Activated CD4-positive, alpha-beta memory T cell treated with anti-CD3 and anti-CD28 coated beads for 36 hours (primary cell): ENCODE measurements at regions not wholly inside any gene's neighbourhood (a gene's known extent, or its start where the extent isn't known, plus 50 kb on each side); places are given as distances from the start of the nearest gene placed in this dataset.

Source experiments
- CTCF ChIA-PET: fragments of 350-600 bp; sonication (Branson Sonifier 250); formaldehyde crosslinking; loops from one replicate; lab custom pipeline; 2021; ENCODE audit warnings: antibody characterized with exemption, inconsistent platforms; lab: Charles Lee
- POLR2A ChIA-PET: fragments of 350-600 bp; sonication (Branson Sonifier 250); formaldehyde crosslinking; loops from one replicate; lab custom pipeline; 2021; ENCODE audit warnings: antibody characterized with exemption; lab: Charles Lee
- DNase-seq: peaks from one replicate; pipeline ENCODE4 v3.0.0-alpha.2; 2020
- H3K27ac Mint-ChIP-seq: one replicate; pipeline ENCODE4 v1.8.0; 2021; ENCODE audit warnings: mixed read lengths
- H3K27me3 Mint-ChIP-seq: one replicate; pipeline ENCODE4 v1.8.0; 2021; ENCODE audit warnings: mixed read lengths
- H3K36me3 Mint-ChIP-seq: one replicate; pipeline ENCODE4 v1.8.0; 2021; ENCODE audit warnings: mixed read lengths
- H3K4me1 Mint-ChIP-seq: one replicate; pipeline ENCODE4 v1.8.0; 2021; ENCODE audit warnings: low read depth, mixed read lengths
- H3K4me3 Mint-ChIP-seq: one replicate; pipeline ENCODE4 v1.8.0; 2021; ENCODE audit warnings: mild to moderate bottlenecking, mixed read lengths
- H3K9me3 Mint-ChIP-seq: one replicate; pipeline ENCODE4 v1.8.0; 2021; ENCODE audit warnings: mixed read lengths
- intact Hi-C: fragments of 100-400 bp; cut with micrococcal nuclease; formaldehyde crosslinking; loops from one replicate; pipeline ENCODE4 v1.15.1; 2023

DNA sequence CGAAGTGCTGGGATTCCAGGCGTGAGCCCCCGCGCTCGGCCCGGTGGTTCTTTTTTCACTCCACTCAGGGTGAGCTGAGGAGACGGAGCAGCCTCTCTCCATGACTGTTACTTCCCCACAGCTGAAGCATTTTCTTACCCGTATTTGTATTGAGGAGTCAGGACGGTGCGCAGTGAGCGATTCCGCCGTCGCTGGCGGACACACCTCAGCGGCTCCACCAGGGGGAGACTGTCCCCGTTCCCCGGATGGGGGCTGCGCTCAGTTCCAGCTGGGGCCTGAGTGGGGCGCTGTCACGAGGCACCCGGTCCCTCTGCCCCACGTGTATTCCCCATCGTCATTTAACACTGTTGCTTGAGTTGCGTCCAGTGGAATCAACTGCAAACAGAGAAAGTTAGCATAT, 844.0 kb upstream of the FRG1 start:
- intact Hi-C loops = no loop called here
- H3K4me1 Mint-ChIP-seq = no peaks in the 10 kb centered on the region
- no peaks in the 10 kb centered on the region for H3K36me3 Mint-ChIP-seq
- no peak overlapping the region for H3K4me3 Mint-ChIP-seq
- POLR2A ChIA-PET = no interaction called here
- peaks cover 16% of the 10 kb centered on the region for H3K9me3 Mint-ChIP-seq
- no peaks in the 10 kb centered on the region for H3K27me3 Mint-ChIP-seq
- CTCF ChIA-PET = interaction anchor here (0.5 kb wide), 1 partner anchor 12 kb away, joined by 3 read pairs; no protein-coding TSS in a partner anchor
- no peak for DNase-seq
- H3K27ac Mint-ChIP-seq = no peak overlapping the region

DNA sequence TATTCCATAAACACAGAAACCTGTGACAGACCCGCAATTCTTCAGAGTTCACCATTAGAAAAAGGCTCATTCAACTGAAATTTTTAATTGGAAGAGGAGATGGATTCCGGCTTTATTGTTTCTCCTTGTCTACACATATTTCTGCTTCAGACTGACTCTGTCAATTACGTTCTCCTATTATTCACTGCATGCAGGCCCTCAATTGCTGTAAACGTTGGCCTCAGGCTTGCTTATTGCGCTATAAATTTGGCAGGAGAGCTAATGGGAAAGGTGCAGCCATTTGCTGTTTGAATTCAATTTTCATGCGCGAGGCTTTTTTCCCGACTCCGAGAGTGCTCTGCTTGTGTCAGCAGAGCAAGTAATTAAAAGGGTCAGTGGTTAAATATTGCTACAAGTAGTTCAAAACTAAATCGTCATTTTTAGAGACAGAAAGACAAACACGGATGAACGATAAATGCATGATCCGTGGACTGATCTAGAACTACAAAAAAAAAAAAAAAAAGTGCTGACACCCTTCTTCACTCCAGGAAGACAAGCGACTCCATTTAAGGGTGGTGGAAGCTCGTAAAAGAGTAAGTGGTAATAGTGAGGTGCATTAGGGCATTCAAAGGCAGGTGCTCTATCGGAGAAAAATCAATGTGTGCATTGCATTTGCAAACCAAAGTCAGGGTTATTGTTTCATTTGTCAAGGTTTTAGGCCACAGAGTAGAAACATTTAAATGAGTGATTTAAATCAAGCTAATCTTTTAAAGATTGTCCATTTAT, 841.6 kb upstream of the FRG1 start:
- no peaks in the 10 kb centered on the region for H3K4me1 Mint-ChIP-seq
- POLR2A ChIA-PET = no interaction called here
- H3K27me3 Mint-ChIP-seq = no peaks in the 10 kb centered on the region
- H3K4me3 Mint-ChIP-seq = no peak overlapping the region
- no peaks in the 10 kb centered on the region for H3K36me3 Mint-ChIP-seq
- CTCF ChIA-PET = no interaction called here
- intact Hi-C loops = no loop called here
- peaks cover 12% of the 10 kb centered on the region for H3K9me3 Mint-ChIP-seq
- H3K27ac Mint-ChIP-seq = no peak overlapping the region
- DNase-seq = no peak

GRCh38 chr4:189113389-189113888, 827.2 kb upstream of the FRG1 start:
- Mint-ChIP-seq H3K9me3 (peaks cover 2% of the 10 kb centered on the region), H3K4me3 (no peak overlapping the region), H3K27me3 (no peaks in the 10 kb centered on the region), H3K36me3 (no peaks in the 10 kb centered on the region), H3K27ac (no peak overlapping the region), H3K4me1 (no peaks in the 10 kb centered on the region)
- intact Hi-C loops = no loop called here
- POLR2A ChIA-PET = no interaction called here
- CTCF ChIA-PET = no interaction called here
- DNase-seq = no peak

GRCh38 chr4:189117426-189117825, 823.2 kb upstream of the FRG1 start:
- intact Hi-C loops = no loop called here
- no peak overlapping the region for H3K4me3 Mint-ChIP-seq
- H3K9me3 Mint-ChIP-seq = peaks cover 25% of the 10 kb centered on the region
- POLR2A ChIA-PET = no interaction called here
- H3K36me3 Mint-ChIP-seq = no peaks in the 10 kb centered on the region
- no peak for DNase-seq
- CTCF ChIA-PET = no interaction called here
- no peaks in the 10 kb centered on the region for H3K4me1 Mint-ChIP-seq
- no peak overlapping the region for H3K27ac Mint-ChIP-seq
- H3K27me3 Mint-ChIP-seq = no peaks in the 10 kb centered on the region

DNA sequence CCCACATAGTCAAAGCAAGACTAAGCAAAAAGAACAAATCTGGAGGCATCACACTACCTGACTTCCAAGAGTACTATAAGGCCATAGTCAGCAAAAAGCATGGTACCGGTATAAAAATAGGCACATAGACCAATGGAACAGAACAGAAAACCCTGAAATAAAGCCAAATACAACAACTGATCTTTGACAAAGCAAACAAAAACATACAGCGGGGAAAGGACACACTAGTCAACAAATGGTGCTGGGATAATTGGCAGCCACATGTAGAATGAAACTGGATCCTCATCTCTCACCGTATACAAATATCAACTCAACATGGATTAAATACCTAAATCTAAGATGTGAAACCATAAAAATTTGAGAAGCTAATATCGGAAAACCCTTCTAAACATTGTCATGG, 819.3 kb upstream of the FRG1 start:
- Mint-ChIP-seq H3K36me3 (no peaks in the 10 kb centered on the region), H3K27ac (no peak overlapping the region), H3K9me3 (peaks cover 34% of the 10 kb centered on the region), H3K27me3 (no peaks in the 10 kb centered on the region), H3K4me1 (no peaks in the 10 kb centered on the region), H3K4me3 (no peak overlapping the region)
- DNase-seq = no peak
- intact Hi-C loops = no loop called here
- POLR2A ChIA-PET = no interaction called here
- CTCF ChIA-PET = no interaction called here

- CTCF ChIA-PET = no interaction called here
Measured at GRCh38 chr4:189124149-189124758, 816.4 kb upstream of the FRG1 start.

GRCh38 chr4:189124791-189125190, 815.9 kb upstream of the FRG1 start:
- Mint-ChIP-seq H3K27me3 (no peaks in the 10 kb centered on the region), H3K9me3 (peaks cover 37% of the 10 kb centered on the region), H3K27ac (no peak overlapping the region), H3K4me1 (no peaks in the 10 kb centered on the region), H3K4me3 (no peak overlapping the region), H3K36me3 (no peaks in the 10 kb centered on the region)
- no peak for DNase-seq
- CTCF ChIA-PET = no interaction called here
- intact Hi-C loops = no loop called here
- POLR2A ChIA-PET = no interaction called here

More at GRCh38 chr4:189124149-189124758, 816.4 kb upstream of the FRG1 start:
- Mint-ChIP-seq H3K4me3 (no peak overlapping the region), H3K9me3 (peaks cover 38% of the 10 kb centered on the region), H3K27ac (no peak overlapping the region), H3K27me3 (no peaks in the 10 kb centered on the region), H3K4me1 (no peaks in the 10 kb centered on the region), H3K36me3 (no peaks in the 10 kb centered on the region)
- intact Hi-C loops = no loop called here
- POLR2A ChIA-PET = no interaction called here
- DNase-seq = no peak

DNA sequence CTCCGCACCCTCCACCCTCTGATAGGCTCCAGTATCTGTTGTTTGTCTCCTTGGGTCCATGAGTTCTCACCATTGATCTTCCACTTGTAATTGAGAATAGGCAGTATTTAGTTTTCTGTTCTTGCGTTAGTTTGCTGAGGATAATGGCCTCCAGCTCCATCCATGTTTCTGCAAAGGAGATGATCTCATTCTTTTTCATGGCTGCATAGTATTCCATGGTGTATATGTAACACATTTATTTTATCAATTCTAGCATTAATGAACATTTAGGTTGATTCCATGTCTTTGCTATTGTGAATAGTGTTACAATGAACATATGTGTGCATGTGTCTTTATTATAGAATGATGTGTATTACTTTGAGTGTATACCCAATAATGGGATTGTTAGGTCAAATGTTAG, 814.6 kb upstream of the FRG1 start:
- ChIA-PET POLR2A (no interaction called here), CTCF (no interaction called here)
- H3K4me3 Mint-ChIP-seq = no peak overlapping the region
- H3K9me3 Mint-ChIP-seq = peaks cover 26% of the 10 kb centered on the region
- H3K4me1 Mint-ChIP-seq = no peaks in the 10 kb centered on the region
- intact Hi-C loops = no loop called here
- H3K27ac Mint-ChIP-seq = no peak overlapping the region
- DNase-seq = no peak
- no peaks in the 10 kb centered on the region for H3K36me3 Mint-ChIP-seq
- no peaks in the 10 kb centered on the region for H3K27me3 Mint-ChIP-seq

DNA sequence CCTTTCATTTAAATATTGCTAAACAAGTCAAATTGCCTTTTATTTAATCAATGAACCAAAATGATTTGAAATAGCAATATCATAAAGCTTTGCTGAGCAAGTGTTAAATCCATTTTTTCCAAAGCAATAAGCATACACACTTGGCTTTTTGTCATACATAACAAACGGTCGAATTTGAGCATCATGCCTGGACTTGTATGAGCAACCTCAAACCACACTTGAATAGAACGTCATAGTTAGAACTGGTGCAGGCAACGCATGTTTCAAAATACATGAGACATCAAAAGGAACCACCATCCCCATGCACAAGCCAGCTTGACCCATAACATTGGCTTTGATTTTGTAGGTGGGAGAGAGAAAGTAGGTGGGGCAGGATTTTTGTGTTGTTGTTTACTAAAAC, 812.3 kb upstream of the FRG1 start:
- Mint-ChIP-seq H3K27ac (no peak overlapping the region), H3K27me3 (no peaks in the 10 kb centered on the region), H3K4me1 (no peaks in the 10 kb centered on the region), H3K36me3 (no peaks in the 10 kb centered on the region), H3K9me3 (peaks cover 22% of the 10 kb centered on the region), H3K4me3 (no peak overlapping the region)
- ChIA-PET POLR2A (no interaction called here), CTCF (no interaction called here)
- intact Hi-C loops = no loop called here
- DNase-seq = no peak

DNA sequence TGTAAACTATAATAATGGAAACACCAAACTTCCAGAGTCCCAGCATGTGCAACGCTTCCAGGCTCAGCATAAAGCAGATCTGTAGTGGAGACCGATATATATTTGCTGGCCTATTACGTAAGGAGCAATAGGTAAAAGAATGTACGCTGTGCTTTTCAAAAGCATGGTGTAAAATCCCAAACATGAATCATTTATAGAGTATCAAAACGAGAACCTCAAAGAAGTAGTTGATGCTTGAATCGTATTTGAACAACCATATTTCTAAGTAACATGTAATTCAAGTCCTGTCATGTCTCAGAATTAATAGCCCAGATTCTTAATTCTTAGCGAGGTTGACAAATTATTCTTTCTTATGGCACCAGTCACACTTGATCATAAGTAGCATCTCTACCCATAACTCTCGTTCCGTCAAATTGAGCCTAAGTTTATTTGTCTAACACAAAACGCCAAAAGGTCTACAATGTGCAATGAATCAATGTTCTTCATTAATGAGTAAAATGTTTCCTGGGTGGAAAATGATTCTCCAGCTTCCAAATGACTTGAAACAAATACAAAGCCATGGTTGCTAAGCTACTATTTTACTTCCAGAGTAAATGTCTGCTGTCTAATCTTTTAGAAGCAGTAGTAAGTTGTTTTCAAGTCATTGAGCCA, 811.5 kb upstream of the FRG1 start:
- POLR2A ChIA-PET = no interaction called here
- no peak for DNase-seq
- Mint-ChIP-seq H3K9me3 (peaks cover 22% of the 10 kb centered on the region), H3K4me3 (no peak overlapping the region), H3K4me1 (no peaks in the 10 kb centered on the region), H3K27ac (no peak overlapping the region), H3K27me3 (no peaks in the 10 kb centered on the region), H3K36me3 (no peaks in the 10 kb centered on the region)
- intact Hi-C loops = no loop called here
- CTCF ChIA-PET = no interaction called here

DNA sequence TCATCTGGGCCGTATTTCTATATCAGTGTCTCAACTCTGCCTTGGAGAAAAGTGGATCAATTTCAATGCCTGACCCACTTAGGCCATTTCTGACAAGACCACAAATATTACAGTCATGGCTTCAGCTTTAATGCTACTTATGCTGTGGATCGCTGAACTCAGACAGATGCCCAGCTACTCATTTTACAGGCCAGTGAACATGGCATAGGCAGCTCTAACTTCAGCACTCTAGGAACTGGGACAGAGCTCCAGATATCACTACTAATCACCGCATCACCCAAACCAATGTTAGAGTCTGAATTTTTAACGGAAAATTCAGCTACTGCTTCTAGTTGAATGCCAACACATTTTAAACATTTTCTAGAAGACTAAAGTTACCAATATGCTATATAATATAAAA, 809.6 kb upstream of the FRG1 start:
- Mint-ChIP-seq H3K9me3 (peaks cover 12% of the 10 kb centered on the region), H3K36me3 (no peaks in the 10 kb centered on the region), H3K4me1 (no peaks in the 10 kb centered on the region), H3K27ac (no peak overlapping the region), H3K4me3 (no peak overlapping the region), H3K27me3 (no peaks in the 10 kb centered on the region)
- intact Hi-C loops = no loop called here
- no peak for DNase-seq
- POLR2A ChIA-PET = no interaction called here
- CTCF ChIA-PET = no interaction called here

DNA sequence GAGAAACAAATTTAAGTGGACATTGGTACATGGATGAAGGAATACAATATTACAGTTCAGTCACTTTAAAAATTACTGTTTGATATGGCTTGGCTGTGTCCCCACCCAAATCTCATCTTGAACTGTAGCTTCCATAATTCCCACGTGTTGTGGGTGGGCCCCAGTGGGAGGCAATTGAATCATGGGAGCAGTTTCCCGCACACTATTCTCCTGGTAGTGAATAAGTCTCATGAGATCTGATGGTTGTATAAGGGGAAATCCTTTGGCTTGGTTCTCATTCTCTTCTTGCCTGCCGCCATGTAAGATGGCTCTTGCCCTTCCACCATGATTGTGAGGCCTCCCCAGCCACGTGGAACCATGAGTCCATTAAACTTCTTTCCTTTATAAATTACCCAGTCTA, 804.2 kb upstream of the FRG1 start:
- no peak overlapping the region for H3K27ac Mint-ChIP-seq
- intact Hi-C loops = no loop called here
- ChIA-PET CTCF (no interaction called here), POLR2A (no interaction called here)
- no peaks in the 10 kb centered on the region for H3K4me1 Mint-ChIP-seq
- DNase-seq = no peak
- H3K36me3 Mint-ChIP-seq = no peaks in the 10 kb centered on the region
- no peaks in the 10 kb centered on the region for H3K27me3 Mint-ChIP-seq
- H3K4me3 Mint-ChIP-seq = no peak overlapping the region
- H3K9me3 Mint-ChIP-seq = peaks cover 12% of the 10 kb centered on the region
